Iris pigment epithelial cell (primary cell): ENCODE measurements at regions not wholly inside any gene's neighbourhood (a gene's known extent, or its start where the extent isn't known, plus 50 kb on each side); places are given as distances from the start of the nearest gene placed in this dataset.

ENCODE experiments used
- DNase-seq: peaks from one replicate; pipeline ENCODE4 v3.0.0-alpha.2; 2011; ENCODE audit warnings: low read depth

- DNase-seq: no peak
Observed at GRCh38 chr18:41353777-41354528, 601.1 kb upstream of the PIK3C3 start.

DNA sequence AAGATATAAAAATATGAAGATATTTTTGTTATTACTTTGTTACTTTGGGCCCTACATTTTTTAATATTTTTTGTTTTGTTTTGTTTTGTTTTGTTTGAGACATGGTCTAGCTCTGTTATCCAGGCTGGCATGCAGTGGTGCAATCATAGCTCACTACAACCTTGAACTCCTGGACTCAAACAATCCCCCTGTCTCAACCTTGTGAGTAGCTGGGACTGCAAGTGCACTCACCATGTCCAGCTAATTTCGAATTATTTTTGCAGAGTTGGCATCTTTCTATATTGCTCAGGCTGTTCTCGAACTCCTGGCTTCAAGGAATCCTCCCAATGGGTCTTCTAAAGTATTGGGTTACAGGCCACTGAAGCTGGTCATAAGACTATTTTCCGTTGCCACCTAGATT, 603.6 kb upstream of the PIK3C3 start:
- no peak for DNase-seq

DNA sequence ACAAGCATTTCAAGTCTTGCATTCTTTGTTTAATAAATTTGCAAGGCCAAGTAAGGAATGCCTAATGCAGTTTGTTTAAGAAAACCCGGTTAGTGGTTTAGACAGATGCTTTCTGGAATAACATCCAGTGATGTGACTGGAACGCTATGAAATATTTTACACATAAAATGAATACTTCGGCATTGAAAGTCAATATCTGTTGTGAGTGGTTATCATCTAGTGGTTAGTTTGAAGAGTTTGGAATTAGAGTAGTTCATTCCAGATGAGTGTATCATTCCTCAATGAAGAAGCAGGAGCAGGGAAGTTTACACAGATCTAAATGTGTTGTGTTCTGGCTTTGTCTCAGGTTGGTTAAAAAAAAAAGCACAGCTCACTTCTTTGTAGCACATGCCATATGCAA, 608.0 kb upstream of the PIK3C3 start:
- DNase-seq: peak; percentile 87

DNA sequence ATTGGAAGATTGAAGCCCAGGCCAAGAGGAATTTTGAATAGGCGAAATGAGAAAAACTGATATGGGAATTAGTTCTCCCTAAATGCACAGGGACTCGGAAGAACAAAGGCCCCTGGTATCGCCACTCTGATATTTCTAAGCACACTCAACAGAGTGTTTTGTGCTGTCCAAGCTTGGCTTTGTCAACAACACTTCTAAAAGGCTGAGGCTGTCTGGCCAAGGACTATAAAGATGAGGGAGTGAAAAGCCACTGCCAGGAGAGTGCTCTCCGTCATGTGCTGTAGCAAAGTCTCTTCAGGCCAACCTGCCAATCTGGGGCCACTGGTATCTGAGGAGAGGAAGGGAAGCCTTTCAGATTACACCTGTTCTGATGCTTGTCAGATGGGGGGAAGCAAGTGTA, 611.2 kb upstream of the PIK3C3 start:
- DNase-seq: no peak

DNA sequence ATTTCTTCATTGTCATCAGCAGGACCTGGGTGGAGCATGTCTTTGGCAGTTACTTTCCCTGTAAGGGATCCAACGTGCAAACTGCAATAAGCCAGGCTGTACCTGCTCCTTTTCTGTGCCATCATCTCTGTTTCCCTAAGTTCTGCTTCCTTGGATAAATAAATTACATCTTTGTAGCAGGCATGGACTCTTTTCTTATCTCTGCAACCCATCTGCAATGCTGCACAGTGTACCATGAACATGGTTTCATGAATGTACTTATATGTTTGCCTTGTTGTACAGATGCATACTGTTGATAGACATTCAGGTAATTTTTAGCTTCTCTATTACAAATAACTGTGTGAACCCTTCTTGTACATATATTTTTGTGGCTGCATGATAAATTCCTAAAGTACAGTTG, 616.7 kb upstream of the PIK3C3 start:
- DNase-seq: no peak

DNA sequence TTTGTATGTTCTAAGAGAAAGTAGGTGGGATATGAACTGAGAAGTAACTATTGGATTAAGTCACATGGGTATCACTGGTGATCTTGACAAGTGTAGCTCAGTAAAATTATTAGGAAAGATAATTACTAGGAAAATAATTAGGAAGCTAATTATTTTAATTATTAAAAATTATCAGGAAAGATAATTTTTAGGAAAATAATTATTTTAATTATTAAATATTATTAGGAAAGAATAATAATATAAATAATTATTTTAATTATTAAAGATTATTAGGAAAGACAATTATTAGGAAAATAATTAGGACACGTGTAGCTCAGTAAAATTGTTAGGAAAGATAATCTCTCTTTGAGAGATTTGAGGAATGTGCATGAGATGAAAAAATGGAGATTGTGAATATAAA, 623.4 kb upstream of the PIK3C3 start:
- no peak for DNase-seq

DNA sequence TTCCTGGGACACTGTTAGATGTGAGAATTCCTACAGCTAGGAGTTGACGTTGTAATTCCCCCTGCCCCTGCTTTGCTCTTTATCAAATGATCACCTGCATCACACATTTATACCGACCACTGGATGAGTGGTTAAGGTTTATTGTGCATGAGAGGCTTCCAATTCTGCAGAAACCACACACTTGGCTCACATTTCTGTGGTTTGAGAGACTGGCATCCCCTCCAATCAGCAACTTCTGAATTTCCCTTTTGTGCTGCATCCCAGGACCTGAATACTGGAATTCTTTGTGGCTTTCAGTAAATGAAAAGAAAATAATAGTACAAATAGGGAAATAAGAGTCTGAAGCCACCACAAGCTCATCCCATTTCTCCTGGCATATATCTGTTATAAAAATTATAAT, 628.7 kb upstream of the PIK3C3 start:
- peak; percentile 69 for DNase-seq

DNA sequence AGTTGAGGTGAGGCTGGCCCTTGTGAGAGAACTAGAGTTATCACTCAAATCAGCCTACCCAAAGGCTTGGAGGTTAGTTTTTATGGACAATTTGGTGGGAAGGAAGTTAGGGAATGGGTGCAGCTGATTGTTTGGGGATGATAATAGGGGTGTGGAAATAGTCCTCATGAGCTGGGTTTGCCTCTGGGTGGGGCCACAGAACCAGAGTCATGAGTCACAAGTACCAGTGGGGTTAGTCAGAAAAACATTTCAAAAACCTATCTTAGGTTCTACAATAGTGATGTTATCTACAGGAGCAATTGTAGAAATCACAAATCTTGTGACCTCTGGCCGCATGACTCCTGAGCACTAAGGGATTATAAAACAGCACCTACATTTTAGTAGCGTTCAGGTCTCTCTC, 630.1 kb upstream of the PIK3C3 start:
- peak; percentile 65 for DNase-seq

DNA sequence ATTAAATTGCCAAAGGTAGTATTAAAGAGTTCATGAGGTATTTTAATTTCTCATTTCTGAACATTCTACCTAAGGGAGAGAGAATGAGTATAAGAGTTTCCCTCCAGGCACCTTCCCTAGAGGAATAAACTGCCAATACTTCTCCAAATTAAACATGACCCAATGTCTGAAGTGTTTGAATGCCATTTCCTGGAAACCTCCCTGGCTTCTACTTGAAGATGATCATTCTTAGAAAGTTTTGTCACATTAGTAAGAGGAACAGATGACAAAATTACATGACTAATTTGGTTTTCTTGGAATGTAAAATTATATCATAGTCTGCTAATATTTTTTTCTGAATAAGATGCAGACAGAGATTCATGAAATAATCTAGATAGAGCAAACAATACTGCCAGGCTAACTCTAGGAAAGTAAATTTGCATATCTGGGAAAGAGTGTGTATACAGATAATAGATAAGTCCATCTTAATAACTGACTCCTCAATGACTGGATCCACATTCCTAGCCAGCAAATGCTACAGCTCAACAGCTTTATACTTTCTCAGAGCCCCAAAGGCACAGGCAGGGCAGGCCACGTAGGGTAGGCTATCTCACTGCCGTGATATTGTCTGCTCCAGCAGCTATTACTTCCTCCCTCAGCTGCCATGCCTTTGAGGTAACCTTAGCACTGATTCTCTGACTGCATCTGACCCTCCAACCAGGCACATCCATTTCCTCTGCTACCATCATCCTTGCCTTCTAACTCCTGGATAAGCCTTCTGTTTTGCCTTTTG, 630.8 kb upstream of the PIK3C3 start:
- peak; percentile 5 for DNase-seq

DNA sequence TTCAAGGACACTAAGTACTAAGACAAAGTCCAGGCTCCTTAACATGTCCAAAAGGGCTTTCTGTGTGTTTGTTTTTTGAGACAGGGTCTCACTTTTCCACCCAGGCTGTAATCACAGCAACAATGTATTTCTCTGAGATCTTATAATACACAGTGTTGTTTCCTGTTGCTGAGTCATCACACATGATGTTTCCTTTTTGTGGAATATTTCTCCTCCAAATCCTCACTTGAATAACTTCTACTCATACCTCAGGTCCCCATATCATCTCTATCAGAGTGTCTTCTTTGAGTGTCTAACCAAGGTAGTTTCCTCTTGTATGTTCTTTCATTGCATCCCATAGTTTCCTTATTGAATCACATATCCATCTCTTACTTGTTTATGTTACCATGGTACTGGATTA, 632.0 kb upstream of the PIK3C3 start:
- DNase-seq: peak; percentile 61

- no peak for DNase-seq
Observed at GRCh38 chr18:41320100-41320499, 634.9 kb upstream of the PIK3C3 start.

- DNase-seq: no peak
Observed at GRCh38 chr18:41315134-41315533, 639.9 kb upstream of the PIK3C3 start.

- no peak for DNase-seq
Observed at GRCh38 chr18:41311571-41312547, 643.2 kb upstream of the PIK3C3 start.

- no peak for DNase-seq
Observed at GRCh38 chr18:41297740-41298139, 657.3 kb upstream of the PIK3C3 start.

GRCh38 chr18:41269294-41269693, 685.7 kb upstream of the PIK3C3 start:
- no peak for DNase-seq

DNA sequence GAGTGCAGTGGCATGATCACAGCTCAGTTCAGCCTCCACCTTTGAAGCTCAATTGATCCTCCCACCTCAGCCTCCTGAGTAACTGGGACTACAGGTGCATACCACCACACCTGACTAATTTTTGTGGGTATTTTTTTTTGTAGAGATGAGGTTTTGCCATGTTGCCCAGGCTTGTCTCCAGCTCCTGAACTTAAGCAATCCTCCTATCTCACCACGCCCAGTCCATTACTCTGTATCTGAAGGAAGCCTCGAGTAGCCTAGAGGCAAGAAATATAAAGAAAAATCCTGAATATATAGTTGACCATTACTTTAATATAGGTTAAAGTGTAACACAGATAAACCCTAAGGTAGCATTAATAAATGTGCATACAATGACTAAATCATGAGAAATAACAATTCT, 686.8 kb upstream of the PIK3C3 start:
- DNase-seq: no peak

DNA sequence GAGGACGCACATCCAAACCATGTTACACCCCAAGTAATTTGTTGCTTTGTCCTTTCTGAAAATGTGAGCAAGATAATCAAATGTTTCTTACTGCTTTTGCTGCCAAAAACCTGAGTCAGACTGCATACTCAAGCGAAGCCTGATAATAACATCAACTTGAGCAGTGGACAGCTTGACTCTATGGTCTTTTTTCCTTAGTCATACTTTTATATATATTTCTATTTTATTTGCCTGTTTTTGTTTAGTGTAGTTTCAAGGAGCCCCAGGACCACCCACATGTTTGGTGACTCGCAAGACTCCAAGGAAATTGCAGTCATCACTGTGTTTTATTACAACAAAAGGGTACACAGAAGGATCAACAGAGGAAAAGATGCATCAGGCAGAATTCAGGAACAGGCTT, 688.4 kb upstream of the PIK3C3 start:
- peak; percentile 87 for DNase-seq

DNA sequence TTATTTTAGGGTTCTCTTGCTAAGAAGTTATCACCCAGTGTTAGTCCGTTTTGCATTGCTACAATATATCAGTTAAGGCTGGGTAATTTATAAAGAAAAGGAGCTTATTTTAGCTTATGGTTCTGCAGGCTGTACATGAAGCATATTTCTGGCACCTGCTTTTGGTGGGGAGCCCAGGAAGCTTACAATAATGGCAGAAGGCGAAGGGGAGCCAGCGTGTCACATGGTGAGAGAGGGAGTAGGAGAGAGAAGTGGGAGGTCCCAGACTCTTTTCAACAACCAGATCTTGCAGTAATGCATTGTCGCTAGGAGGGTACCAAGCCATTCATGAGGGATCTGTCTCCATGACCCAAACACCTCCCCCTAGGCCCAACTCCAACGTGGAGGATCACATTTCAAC, 688.8 kb upstream of the PIK3C3 start:
- no peak for DNase-seq

GRCh38 chr18:41265047-41265446, 690.0 kb upstream of the PIK3C3 start:
- DNase-seq: peak; percentile 75

GRCh38 chr18:41263956-41264355, 691.1 kb upstream of the PIK3C3 start:
- no peak for DNase-seq

GRCh38 chr18:41262688-41263087, 692.3 kb upstream of the PIK3C3 start:
- DNase-seq: no peak

GRCh38 chr18:41244591-41245037, 710.4 kb upstream of the PIK3C3 start:
- no peak for DNase-seq
